HT-29 (cell line): ENCODE measurements at regions not wholly inside any gene's neighbourhood (a gene's known extent, or its start where the extent isn't known, plus 50 kb on each side); places are given as distances from the start of the nearest gene placed in this dataset.

Experiments used
- DNase-seq: peaks from one replicate; pipeline ENCODE4 v3.0.0-alpha.2; 2015; ENCODE audit warnings: low spot score

DNA sequence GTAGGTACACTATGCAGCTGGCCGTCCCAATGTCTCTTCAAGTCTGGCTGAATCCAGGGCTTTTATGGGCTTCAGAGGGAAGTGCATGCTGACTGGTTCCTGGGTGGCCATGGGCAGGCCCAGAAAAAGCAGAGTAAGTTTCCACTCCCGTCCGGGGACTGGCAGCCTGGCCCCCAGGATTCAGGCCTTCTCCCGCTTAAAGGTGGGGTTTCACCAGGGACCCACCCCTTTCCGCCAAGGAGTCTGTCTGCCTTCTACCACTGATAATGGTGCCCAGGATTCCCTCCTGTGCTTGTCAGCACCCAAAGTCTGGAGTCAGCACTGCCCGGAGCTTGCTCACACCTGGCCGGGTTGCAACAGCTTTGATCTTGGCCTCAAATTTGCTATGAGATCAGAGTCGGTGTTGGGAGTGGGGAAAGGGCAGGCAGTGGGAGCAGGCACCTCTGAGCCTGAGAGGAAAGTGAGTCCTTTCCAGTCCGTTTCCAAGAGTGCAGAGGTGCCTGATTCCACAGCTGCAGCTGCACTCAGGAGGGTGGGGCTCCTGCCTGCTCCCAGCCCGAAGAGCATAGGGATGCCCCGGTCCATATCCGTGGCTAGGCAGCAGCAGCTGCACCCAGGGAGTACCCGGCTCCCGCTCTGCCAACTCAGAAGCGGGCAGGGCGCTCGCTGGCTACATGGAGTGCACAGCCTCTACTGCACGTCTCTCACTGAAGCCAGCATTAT, 1344.3 kb upstream of the ADGRL3 start:
- no peak for DNase-seq

- no peak for DNase-seq
Measured at GRCh38 chr4:59869056-59869455, 1331.1 kb upstream of the ADGRL3 start.

DNA sequence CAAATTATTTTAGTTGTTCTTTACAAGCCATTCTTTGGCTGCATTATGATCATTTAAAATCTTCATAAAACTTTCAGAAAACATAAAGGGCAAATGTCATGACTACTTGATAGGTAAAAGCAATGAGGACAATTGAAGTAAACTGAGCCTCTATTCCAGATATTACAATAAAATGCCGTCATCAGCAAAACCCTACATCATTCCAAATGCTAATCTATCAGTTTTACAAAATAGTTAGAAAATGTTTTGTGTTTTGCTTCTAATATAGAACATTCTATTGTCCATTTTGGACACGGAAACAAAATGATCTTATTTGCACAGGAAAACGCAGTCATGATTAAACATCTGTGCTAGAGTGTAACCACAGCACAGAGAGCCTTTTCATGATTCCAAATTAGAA, 1330.6 kb upstream of the ADGRL3 start:
- DNase-seq, result no peak

- no peak for DNase-seq
Measured at GRCh38 chr4:59881632-59882031, 1318.5 kb upstream of the ADGRL3 start.

- no peak for DNase-seq
Measured at GRCh38 chr4:59904331-59904730, 1295.8 kb upstream of the ADGRL3 start.

GRCh38 chr4:59920416-59920815, 1279.7 kb upstream of the ADGRL3 start:
- DNase-seq, result no peak

DNA sequence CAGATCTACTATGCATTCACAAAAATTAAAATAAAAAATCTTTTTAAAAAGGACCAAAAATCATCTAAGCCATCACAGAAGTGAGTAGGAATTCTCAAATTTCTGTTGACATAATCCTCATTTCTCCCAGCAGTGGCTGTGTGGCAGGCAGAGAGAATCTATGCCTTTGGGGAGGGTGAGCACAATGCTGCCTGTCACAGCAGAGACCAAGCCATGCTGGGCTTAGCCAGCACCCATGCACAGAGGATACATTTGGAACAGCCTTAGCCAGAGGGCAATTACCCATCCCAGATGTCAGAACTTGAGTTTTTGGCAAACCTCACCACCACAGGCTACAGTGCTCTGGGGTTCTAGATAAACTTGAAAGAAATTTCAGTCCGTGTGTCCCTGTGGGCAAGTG, 1274.8 kb upstream of the ADGRL3 start:
- DNase-seq, result no peak

DNA sequence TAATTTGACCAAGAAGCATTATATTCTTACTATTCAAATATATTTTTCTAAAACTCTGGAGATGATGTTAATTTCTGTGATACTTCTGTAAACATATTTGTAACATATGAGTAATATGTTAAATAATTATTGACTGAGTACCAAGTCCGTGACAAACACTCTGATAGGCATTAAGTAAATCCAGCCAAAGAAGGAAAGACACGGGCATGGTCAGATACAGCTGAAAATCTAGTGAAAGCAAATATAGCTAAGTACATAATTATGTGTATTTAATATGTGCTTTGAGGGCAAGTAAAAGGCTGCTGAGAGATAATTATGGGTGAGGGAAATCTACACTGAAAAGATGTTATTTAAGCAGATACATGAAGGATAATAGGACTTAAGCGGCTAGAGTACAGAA, 1263.6 kb upstream of the ADGRL3 start:
- no peak for DNase-seq

DNA sequence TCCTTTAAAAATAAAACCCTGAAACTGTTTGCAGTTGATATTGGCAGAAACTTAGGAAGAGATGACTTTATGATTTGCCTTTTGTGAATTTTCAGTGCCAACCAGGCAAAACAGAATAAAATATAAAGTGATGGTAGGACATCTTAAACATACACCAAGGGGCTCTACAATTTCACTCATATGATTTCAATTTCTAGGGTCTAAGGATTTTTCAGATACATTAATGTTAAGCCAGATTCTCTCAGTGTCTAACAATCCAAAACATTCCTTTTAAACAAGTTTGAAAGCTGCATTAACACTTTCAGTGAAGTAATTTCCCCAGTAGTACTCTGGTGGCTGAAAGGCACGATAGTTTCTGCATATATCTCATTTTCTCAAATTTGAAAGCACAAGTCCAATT, 1262.0 kb upstream of the ADGRL3 start:
- no peak for DNase-seq

DNA sequence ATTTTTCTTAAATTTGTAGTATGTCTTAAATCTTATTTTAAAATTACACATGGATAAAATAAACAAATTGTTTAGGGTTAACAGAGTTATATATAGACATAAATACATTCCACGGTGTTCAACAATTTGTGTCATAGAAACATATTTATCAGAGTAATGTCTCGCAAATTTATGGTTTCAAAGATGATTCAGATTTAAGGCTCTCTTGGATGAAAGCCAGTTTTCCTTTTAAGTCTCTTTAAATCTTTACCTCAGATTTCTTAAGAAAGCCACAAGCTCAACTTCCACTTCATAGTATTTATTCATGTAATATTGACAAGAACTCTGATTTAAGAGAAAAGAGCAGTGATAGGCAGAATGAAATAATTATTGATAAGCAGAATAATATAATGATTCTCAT, 1254.8 kb upstream of the ADGRL3 start:
- DNase-seq, result no peak

DNA sequence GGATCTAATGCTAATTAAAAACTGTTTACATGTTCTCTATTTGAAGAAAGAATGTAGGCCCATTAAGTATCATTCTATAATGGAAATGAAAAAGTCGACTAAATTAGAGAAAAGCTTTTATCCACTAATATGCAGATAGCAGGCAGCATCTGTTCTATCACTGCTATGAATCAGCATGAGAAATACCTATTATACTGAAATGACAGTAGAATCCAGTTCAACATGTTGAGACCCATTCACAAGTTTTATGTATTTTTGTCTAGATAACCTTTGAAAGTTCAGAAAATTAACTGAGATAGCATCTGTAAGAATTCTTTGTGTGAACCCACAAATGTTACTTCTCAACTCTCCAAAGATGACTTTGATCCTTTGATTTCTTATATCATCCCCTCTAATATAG, 1254.4 kb upstream of the ADGRL3 start:
- no peak for DNase-seq

- DNase-seq, result no peak
Measured at GRCh38 chr4:59956366-59956765, 1243.8 kb upstream of the ADGRL3 start.

- DNase-seq, result no peak
Measured at GRCh38 chr4:59960143-59960542, 1240.0 kb upstream of the ADGRL3 start.

- no peak for DNase-seq
Measured at GRCh38 chr4:59966758-59967157, 1233.4 kb upstream of the ADGRL3 start.

DNA sequence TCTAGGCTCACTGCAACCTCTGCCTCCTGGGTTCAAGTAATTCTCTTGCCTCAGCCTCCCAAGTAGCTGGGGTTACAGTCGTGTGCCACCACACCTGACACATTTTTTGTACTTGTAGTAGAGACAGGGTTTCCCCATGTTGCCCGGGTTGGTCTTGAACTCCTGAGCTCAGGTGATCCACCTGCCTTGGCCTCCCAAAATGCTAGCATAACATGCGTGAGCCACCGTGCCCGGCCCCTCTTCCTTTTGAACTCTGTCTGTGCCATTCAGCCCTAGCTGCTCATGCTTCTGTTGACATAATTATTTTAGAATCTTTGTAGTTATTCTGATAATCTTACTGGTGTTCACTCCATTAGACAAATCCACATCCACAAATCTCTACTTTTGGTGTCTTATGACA, 1231.3 kb upstream of the ADGRL3 start:
- no peak for DNase-seq

GRCh38 chr4:59969909-59970308, 1230.2 kb upstream of the ADGRL3 start:
- DNase-seq, result no peak

GRCh38 chr4:59971952-59972351, 1228.2 kb upstream of the ADGRL3 start:
- no peak for DNase-seq

DNA sequence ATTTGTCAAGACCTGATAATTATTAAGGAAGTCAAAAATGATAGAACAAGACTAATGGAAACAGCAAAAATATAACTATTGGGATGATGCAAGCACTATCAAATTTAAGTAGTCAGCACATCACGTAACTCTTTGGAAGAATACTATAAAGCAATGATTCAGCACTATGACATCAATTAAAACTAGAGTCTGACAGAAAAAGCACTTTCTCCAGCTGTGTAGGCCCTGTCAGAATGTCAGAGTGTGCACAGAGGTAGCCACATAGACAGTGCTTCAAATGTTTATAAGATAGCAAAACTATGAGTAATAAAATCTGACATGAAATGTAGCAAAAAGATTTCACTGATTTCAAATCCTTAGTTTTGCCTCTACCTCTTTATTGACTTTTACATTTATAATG, 1226.6 kb upstream of the ADGRL3 start:
- no peak for DNase-seq

- DNase-seq, result no peak
Measured at GRCh38 chr4:59979061-59979460, 1221.1 kb upstream of the ADGRL3 start.

- no peak for DNase-seq
Measured at GRCh38 chr4:59983852-59984251, 1216.3 kb upstream of the ADGRL3 start.

DNA sequence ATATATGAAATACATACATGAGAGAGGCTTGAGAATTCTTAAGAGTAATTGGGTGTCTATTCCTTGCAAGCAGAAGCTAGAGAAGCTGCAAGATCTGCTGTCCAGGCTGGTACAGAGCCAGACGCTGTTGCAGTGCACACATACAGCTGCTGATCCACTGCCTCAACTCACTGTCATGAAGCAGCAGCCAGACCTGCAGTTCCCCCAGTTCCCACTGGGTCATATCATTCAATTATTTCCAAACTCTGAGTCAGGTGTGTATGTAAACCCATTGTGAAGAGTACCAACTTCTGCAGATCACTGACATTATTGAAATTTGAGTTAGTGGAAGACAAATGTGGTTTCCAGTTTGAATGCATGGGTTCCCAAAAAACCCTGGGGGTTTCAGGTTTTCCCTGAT, 1212.8 kb upstream of the ADGRL3 start:
- DNase-seq, result peak; percentile 6

DNA sequence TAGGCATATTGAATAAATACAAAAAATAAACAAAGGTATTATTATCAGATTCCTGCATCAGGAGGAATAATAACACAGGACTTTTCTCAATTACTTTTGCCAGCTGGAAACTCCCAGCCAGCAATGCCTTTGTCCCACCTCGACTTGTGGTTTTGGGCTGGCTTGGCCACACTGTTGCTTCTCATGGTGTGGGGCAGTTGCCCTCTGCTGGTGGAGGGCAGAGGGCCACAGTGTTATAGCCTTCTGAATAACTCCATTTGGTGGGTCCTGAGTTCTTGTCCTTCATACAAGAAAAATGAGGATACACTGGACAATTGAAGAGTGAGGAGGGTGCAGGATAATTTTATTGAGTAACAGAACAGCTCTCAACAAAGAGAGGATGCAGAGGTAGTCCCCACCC, 1206.0 kb upstream of the ADGRL3 start:
- peak; percentile 37 for DNase-seq

DNA sequence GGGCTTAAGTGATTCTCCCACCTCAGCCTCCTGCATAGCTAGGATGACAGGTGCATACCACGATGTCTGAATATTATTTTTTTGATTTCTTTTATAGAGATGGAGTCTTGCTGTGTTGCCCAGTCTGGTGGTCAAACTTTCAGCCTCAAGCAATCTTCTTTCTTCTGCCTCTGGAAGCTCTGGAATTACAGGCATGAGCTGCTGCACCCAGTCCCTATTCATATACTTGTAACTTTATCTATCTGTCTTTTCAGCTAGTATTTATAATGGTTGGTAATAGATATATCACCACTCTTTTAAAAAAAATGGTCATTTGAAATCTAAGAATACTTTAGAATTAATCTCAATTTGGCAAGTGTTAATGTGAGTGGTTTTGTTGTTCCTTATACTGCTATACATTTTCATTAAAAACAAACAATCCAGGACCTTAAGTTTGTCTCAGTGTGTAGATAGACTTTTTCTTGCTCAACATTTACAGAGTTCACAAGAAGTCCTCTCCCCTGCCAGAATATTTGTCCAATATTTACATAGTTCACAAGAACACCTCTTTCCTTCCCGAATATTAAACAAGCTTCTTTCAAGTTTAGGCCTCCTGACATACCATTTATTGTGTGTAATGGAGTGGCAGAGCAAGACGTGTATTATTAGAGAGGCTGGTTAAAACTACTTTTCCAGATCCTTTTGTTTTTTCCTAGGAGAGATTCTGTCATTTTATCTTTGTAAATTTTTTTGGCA, 1197.4 kb upstream of the ADGRL3 start:
- no peak for DNase-seq
